Left kidney (tissue), 1 donor: ENCODE measurements at regions not wholly inside any gene's neighbourhood (a gene's known extent, or its start where the extent isn't known, plus 50 kb on each side); places are given as distances from the start of the nearest gene placed in this dataset.
"Not testable (repeated sequence)": the region's sequence is repeated elsewhere in the genome, so short reads cannot be mapped to it uniquely, and the experiment has no call there.

Experiments used
- DNase-seq: peaks from one replicate; pipeline ENCODE4 v3.0.0-alpha.2; 2013

- no peak for DNase-seq
Observed at GRCh38 chr21:21858502-21859334, 860.5 kb downstream of the NCAM2 start.

GRCh38 chr21:21860888-21861287 lies 862.7 kb downstream of the NCAM2 start:
- peak; percentile 12 for DNase-seq

- DNase-seq = no peak
Observed at GRCh38 chr21:21864321-21864840, 866.2 kb downstream of the NCAM2 start.

GRCh38 chr21:21897275-21897883 lies 899.2 kb downstream of the NCAM2 start:
- DNase-seq = no peak

DNA sequence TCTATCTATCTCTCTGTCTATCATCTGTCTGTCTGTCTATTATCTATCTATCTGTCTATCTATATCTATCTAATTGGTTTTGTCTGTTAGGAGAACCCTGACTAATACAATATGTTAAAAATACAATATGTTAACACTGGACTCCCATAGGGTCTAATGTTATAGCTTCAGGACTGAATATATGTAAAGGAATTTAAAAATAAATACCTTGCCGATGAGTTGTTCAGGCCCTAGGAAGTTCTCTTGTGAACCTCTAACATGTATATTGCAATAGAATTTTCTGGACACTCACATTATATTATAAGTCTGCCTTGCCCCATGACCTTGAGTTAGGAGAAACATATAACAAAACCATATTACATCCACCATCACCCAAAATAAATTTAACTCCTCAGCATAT lies 900.6 kb downstream of the NCAM2 start:
- DNase-seq = no peak

DNA sequence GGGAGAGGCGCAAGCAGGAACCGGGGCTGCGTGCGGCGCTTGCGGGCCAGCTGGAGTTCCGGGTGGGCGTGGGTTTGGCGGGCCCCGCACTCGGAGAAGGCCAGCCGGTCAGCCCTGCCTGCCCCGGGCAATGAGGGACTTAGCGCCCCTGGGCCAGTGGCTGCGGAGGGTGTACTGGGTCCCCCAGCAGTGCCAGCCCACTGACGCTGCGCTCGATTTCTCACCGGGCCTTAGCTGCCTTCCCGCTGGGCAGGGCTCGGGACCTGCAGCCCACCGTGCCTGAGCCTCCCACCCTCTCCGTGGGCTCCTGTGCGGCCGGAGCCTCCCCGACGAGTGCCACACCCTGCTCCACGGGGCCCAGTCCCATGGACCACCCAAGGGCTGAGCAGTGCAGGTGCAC lies 904.2 kb downstream of the NCAM2 start:
- not testable (repeated sequence) for DNase-seq

DNA sequence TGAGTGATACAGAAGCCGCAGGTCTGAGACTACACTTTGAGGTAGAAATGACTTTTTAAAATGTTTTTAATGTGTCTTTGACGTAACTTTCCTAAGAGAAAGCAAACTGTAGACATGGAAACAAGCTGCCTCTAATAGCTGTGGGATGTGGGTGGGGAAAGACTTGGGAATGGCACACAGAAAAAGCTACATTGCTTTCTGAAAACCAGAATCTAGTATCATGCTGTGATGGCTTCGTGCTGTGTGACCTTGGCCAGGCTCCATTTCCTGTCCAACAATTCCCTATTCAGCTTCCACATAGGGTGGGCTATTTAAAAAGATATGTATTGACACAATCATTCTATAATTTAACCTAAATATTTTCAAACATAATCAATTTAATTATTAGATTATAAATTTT lies 909.1 kb downstream of the NCAM2 start:
- no peak for DNase-seq

GRCh38 chr21:21915816-21916215 lies 917.6 kb downstream of the NCAM2 start:
- DNase-seq = no peak

GRCh38 chr21:21921410-21922232 lies 923.4 kb downstream of the NCAM2 start:
- peak; percentile 21 for DNase-seq

DNA sequence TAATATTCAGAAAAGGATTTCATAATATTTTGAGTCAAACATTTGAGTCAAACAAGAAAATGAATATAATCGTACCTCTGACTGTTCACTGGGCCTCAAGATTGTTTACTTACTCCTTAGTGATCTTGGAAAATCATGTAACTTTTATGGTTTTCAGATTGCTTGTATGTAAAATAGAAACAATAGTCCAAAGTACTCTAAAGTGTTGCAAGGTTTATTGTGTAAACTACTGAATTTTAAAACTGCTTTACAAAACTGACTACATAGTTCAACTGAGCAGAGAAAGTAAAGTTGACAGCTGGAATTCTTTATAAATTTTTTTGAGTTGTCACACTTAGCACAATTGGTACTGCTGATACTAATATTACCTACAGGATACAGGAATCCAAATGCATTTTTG lies 931.0 kb downstream of the NCAM2 start:
- DNase-seq = no peak

DNA sequence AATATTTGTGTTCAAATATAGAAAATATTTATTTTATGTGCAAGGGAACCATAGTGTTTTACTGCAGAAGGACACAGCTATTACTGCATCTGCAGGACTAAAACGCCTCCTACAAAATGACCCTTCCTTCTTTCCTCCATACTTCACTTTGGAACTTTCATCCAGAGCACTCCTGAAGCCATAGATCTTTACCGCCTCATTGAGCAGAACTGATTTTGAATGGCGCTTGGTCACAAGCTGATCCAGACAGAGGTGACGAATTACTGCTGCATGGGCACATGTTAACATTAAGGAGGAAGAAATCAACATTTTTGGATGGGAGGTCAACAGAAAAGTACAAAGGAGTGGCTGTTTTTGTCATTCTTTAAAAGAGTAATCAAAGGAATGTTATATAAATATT lies 931.6 kb downstream of the NCAM2 start:
- no peak for DNase-seq

DNA sequence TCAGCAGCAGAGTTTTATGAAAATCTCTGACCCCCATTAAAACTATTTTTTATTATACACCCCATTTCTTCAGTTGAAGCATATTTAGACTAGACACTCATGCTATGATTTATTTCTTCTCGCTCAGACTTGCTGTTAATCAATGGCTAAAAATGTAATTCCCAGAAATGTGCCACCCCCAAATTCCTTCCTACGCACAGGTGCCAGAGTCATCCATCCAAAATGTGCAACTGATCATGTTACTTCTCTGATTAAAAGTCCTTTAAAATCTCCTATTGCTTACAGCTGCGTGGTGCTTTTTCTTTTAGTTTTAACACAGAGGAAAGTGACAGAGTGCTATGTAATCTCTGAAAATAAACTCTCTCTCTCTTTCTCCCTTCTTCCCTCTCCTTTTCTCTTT lies 954.4 kb downstream of the NCAM2 start:
- DNase-seq = no peak

DNA sequence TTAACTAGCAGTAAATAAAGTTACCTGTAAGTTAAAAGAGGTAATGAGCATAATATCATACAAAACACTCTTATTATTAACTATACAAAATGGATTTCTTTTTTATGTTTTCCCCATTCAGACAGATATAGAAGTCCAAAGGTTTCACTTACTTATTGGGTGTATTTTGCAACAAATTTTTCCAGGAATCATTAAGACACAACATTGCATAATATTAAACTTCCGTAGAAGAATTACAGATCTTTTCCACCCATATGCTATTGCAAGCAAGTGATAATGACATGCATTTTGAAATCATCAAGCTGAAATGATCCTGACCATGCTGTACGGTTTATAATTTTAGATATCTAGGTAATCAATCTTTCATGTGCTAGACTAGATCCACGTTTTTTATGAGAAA lies 957.0 kb downstream of the NCAM2 start:
- no peak for DNase-seq

GRCh38 chr21:21957490-21957889 lies 959.3 kb downstream of the NCAM2 start:
- DNase-seq = no peak

DNA sequence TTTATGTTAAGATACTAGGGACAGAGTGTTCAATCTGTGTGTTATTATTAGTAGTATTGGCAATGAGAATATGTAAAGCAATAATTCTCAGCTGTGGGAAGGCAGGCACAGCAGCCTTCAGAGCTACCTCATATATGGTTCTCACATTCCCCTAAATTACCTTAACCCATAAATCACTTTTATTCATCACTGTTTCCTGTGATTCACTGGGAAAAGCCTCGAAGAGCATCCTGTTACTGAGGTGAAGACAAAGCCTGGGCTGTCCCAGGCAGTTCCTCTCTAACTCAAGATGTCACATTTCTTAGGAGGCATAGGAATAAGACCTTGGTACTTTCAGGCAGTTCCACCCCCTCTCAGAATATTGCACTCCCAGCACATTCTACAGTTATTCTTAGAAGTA lies 965.7 kb downstream of the NCAM2 start:
- DNase-seq = no peak

GRCh38 chr21:21968810-21969209 lies 970.6 kb downstream of the NCAM2 start:
- DNase-seq = no peak

DNA sequence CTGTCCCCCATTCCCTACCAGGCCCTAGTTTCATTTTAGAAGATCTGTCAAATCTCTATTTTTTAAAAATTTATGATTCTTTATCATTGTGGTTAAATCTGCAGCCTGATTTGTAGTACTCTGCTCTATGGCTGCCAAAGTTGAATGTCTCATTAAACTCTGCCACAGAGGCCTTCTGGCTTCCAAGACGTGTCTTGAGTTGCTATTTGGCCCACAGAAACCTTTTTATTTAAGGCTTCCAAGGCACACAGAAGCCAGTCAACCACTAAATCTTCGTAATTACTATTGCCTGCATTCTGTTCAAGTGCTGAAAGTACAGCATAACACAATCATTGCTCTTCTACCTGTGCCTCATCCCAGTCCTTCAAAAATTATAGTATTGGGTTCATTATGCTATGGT lies 971.0 kb downstream of the NCAM2 start:
- DNase-seq = peak; percentile 12

DNA sequence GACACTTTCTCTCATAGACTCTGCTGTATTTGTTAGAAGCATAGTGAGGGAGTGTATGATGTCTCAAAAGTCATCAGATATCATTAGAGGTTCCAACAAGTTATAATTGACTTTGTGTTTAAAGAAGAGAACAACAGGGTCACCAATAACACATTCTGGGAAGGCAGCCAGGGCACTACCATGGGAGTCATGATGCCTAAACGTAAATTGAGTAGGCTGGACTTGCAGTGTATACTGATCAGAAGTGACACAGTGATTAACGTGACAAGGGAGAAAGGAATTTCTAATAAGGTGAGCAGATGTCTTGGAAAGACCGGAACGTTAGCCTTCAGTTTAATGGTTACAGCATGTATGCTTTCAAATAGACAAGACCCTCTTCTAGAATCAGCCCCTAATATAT lies 973.2 kb downstream of the NCAM2 start:
- no peak for DNase-seq

- DNase-seq = no peak
Observed at GRCh38 chr21:21973806-21974205, 975.6 kb downstream of the NCAM2 start.

GRCh38 chr21:21996891-21997290 lies 998.7 kb downstream of the NCAM2 start:
- no peak for DNase-seq

DNA sequence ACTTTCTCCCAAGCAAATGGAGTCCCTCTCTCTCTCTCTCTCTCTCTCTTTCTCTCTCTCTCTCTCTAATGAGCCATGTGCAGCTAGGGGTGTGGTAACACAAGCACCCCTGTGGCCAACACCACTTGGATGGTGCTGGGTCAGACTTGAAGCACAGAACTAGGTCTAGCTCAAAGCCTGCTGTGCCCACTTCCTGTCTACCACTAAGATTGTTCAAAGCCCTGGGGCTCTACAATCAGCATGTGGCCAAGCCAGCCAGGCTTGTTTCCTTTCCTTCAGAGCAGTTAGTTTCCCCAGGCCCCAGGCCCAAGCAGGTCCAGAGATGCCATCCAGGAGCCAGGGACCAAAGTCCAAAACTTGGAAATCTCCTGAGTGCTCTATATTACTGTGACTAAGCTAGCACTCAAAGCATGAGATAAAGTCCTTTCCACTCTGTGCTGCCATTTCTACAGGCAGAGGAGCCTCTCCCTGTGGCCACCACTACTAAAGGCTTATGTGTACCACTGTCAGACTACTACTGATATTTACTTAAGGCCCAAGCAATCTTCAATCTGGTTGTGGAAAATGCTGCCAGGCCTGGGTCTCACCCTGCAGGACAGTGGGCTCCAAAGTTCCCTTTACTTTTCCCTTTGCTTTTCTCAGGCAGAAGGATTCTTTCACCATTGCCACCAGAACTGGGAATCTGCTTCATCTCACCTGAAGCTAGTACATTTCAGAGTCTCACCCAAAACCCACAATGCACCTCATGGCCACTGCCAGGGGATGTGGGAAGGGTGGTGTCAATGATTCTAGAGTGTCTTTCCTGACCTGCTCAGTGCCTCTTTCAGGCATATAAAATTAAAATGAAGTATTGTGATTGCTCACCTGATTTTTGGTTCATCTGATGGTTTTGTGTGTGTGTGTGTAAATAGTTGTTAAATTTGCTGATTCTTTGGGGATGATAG lies 999.5 kb downstream of the NCAM2 start:
- DNase-seq = no peak

DNA sequence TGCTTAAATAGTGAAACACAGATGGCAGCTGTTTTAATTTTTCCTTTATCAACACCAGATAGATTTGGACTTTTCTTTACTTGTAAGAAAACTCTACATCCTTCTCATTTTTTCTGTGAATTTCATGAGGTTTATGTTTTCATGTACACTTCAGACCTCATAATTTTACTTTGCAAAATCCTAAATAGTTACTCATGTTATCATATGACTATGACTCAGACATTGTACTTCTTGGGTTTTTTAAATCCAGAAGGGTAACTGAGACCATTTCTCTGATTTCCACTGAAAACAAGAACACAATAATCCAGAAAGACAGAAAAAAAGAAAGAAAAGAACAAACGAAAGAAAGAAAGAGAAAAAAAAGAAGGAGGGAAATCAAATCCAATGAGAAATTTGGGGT lies 1021.6 kb downstream of the NCAM2 start:
- DNase-seq = no peak
